ENCODE measurements at regions not wholly inside any gene's neighbourhood (a gene's known extent, or its start where the extent isn't known, plus 50 kb on each side); places are given as distances from the start of the nearest gene placed in this dataset.

- Histone ChIP-seq H3K27ac (ENCODE audit: low read length) (no peak overlapping the region), H3K9ac (ENCODE audit: low read length) (no peak overlapping the region), H2AFZ (ENCODE audit: low read length) (no peak overlapping the region), H3K79me2 (ENCODE audit: low read length) (no peaks in the 10 kb centered on the region), H3K4me1 (ENCODE audit: low read length) (no peaks in the 10 kb centered on the region), H3K4me3 (ENCODE audit: low read length) (no peak overlapping the region), H3K9me3 (ENCODE audit: low read length) (no peaks in the 10 kb centered on the region), H3K9me2 (replicated peaks; ENCODE audit: insufficient read depth, low read length) (no peaks in the 10 kb centered on the region), H3K36me3 (ENCODE audit: insufficient read depth, low read length) (no peaks in the 10 kb centered on the region), H3K4me2 (ENCODE audit: low read depth, low read length, poor library complexity, severe bottlenecking) (no peak overlapping the region), H3K27me3 (ENCODE audit: low read length) (no peaks in the 10 kb centered on the region), H4K20me1 (ENCODE audit: insufficient read depth, low read depth, low read length) (no peaks in the 10 kb centered on the region)
- no peak for DNase-seq
Observed at GRCh38 chr3:38987456-38987855, 64.3 kb downstream of the SCN11A start.

GRCh38 chr3:38986901-38987300 lies 64.8 kb downstream of the SCN11A start:
- no peak overlapping the region for H2AFZ ChIP-seq (ENCODE audit: low read length)
- no peaks in the 10 kb centered on the region for H3K4me1 ChIP-seq (ENCODE audit: low read length)
- no peaks in the 10 kb centered on the region for H3K79me2 ChIP-seq (ENCODE audit: low read length)
- no peak overlapping the region for H3K4me3 ChIP-seq (ENCODE audit: low read length)
- no peak for DNase-seq
- no peaks in the 10 kb centered on the region for H3K9me2 ChIP-seq (replicated peaks; ENCODE audit: insufficient read depth, low read length)
- no peaks in the 10 kb centered on the region for H3K9me3 ChIP-seq (ENCODE audit: low read length)
- no peaks in the 10 kb centered on the region for H4K20me1 ChIP-seq (ENCODE audit: insufficient read depth, low read depth, low read length)
- H3K4me2 ChIP-seq (ENCODE audit: low read depth, low read length, poor library complexity, severe bottlenecking) = no peak overlapping the region
- no peak overlapping the region for H3K27ac ChIP-seq (ENCODE audit: low read length)
- no peaks in the 10 kb centered on the region for H3K36me3 ChIP-seq (ENCODE audit: insufficient read depth, low read length)
- no peaks in the 10 kb centered on the region for H3K27me3 ChIP-seq (ENCODE audit: low read length)
- no peak overlapping the region for H3K9ac ChIP-seq (ENCODE audit: low read length)

DNA sequence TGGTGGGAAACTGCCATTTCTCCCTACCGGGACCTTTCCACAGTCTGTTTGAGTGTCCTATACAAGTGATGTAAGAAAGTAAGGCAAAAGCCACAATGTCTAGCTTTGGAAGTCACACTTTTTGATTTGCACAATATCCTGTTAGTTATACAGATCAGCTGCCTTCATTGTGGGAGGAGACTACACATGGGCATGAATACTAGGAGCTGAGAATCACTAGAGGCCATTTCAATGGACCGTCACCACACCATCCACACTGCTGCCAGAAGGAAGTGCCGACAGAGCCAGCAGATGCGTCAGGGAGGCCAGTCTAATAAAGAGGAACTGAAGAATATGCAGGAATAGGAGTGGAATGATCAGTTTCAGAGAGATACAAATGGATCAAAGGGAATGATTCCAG lies 65.8 kb downstream of the SCN11A start:
- no peaks in the 10 kb centered on the region for H3K4me1 ChIP-seq (ENCODE audit: low read length)
- no peak overlapping the region for H3K27ac ChIP-seq (ENCODE audit: low read length)
- H3K27me3 ChIP-seq (ENCODE audit: low read length) = no peaks in the 10 kb centered on the region
- no peak overlapping the region for H3K4me2 ChIP-seq (ENCODE audit: low read depth, low read length, poor library complexity, severe bottlenecking)
- H3K79me2 ChIP-seq (ENCODE audit: low read length) = no peaks in the 10 kb centered on the region
- DNase-seq = no peak
- H3K36me3 ChIP-seq (ENCODE audit: insufficient read depth, low read length) = no peaks in the 10 kb centered on the region
- no peaks in the 10 kb centered on the region for H3K9me2 ChIP-seq (replicated peaks; ENCODE audit: insufficient read depth, low read length)
- H2AFZ ChIP-seq (ENCODE audit: low read length) = no peak overlapping the region
- H3K9me3 ChIP-seq (ENCODE audit: low read length) = no peaks in the 10 kb centered on the region
- no peak overlapping the region for H3K4me3 ChIP-seq (ENCODE audit: low read length)
- no peaks in the 10 kb centered on the region for H4K20me1 ChIP-seq (ENCODE audit: insufficient read depth, low read depth, low read length)
- no peak overlapping the region for H3K9ac ChIP-seq (ENCODE audit: low read length)

DNA sequence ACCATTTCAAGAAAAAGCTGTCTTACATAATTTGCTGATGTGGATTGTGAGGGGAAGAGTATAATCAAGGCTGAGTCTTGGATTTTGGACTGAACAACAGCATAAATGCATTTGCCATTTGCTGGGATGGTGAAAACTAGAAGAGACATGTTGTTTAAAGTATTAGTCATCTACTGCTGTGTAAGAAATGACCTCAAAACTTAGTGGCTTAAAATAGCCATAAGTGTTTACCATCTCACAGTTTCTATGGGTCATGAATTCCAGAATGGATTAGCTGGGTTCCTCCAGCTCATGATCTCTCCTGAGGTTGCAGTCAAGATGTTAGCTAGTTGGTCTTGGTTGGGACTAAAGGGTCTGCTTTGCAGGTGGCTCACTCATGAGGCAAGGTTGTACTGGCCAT lies 66.2 kb downstream of the SCN11A start:
- Histone ChIP-seq H3K4me1 (ENCODE audit: low read length) (no peaks in the 10 kb centered on the region), H3K27ac (ENCODE audit: low read length) (no peak overlapping the region), H3K4me2 (ENCODE audit: low read depth, low read length, poor library complexity, severe bottlenecking) (no peak overlapping the region), H3K9ac (ENCODE audit: low read length) (no peak overlapping the region), H3K9me3 (ENCODE audit: low read length) (no peaks in the 10 kb centered on the region), H3K36me3 (ENCODE audit: insufficient read depth, low read length) (no peaks in the 10 kb centered on the region), H3K79me2 (ENCODE audit: low read length) (no peaks in the 10 kb centered on the region), H3K27me3 (ENCODE audit: low read length) (no peaks in the 10 kb centered on the region), H3K4me3 (ENCODE audit: low read length) (no peak overlapping the region), H2AFZ (ENCODE audit: low read length) (no peak overlapping the region), H4K20me1 (ENCODE audit: insufficient read depth, low read depth, low read length) (no peaks in the 10 kb centered on the region), H3K9me2 (replicated peaks; ENCODE audit: insufficient read depth, low read length) (no peaks in the 10 kb centered on the region)
- DNase-seq = no peak

DNA sequence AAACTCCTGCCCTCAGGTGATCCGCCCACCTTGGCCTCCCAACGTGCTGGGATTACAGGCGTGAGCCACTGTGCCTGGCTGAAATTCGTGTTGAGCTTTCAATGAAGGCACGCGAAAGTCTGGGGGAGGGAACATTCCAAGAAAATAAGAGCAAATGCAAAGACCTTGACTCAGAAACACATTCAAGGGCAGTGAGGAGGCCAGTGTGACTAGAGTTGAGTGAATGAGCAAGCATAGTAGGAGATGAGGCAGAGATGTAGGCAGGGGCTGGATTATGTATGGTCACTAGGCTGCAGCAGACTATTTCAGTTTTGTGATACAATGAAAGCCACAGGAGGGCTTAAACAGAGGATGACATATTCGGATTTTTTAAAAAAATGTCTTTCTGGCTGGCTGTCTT lies 67.0 kb downstream of the SCN11A start:
- DNase-seq = no peak
- Histone ChIP-seq H3K4me2 (ENCODE audit: low read depth, low read length, poor library complexity, severe bottlenecking) (no peak overlapping the region), H2AFZ (ENCODE audit: low read length) (no peak overlapping the region)

DNA sequence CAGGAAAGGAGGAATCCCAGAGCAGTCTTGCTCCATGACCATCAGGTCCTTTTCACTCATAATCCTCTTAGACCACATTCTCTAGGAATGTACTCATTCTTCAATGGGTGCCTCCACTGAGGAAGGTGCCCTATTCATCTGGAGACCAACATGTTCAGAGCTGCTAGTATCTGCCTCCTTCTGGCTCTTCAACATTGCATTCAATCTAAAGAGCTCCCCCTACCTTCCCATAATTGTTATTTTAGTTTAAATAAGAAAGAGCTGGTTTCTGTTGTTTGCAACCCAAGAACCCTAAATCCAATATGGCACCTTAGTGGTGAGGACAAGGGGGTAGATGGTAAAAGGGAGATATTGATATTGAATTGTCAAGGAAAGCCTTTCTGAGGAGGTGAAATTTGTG lies 67.6 kb downstream of the SCN11A start:
- no peak for DNase-seq
- no peaks in the 10 kb centered on the region for H4K20me1 ChIP-seq (ENCODE audit: insufficient read depth, low read depth, low read length)
- H3K9ac ChIP-seq (ENCODE audit: low read length) = no peak overlapping the region
- no peak overlapping the region for H3K4me3 ChIP-seq (ENCODE audit: low read length)
- H2AFZ ChIP-seq (ENCODE audit: low read length) = no peak overlapping the region
- no peaks in the 10 kb centered on the region for H3K27me3 ChIP-seq (ENCODE audit: low read length)
- no peak overlapping the region for H3K4me2 ChIP-seq (ENCODE audit: low read depth, low read length, poor library complexity, severe bottlenecking)
- H3K4me1 ChIP-seq (ENCODE audit: low read length) = no peaks in the 10 kb centered on the region
- H3K9me2 ChIP-seq (replicated peaks; ENCODE audit: insufficient read depth, low read length) = no peaks in the 10 kb centered on the region
- no peaks in the 10 kb centered on the region for H3K36me3 ChIP-seq (ENCODE audit: insufficient read depth, low read length)
- no peaks in the 10 kb centered on the region for H3K9me3 ChIP-seq (ENCODE audit: low read length)
- H3K79me2 ChIP-seq (ENCODE audit: low read length) = no peaks in the 10 kb centered on the region
- H3K27ac ChIP-seq (ENCODE audit: low read length) = no peak overlapping the region

More for the DNA sequence above, 67.0 kb downstream of the SCN11A start:
- H4K20me1 ChIP-seq (ENCODE audit: insufficient read depth, low read depth, low read length) = no peaks in the 10 kb centered on the region
- no peak overlapping the region for H3K9ac ChIP-seq (ENCODE audit: low read length)
- no peaks in the 10 kb centered on the region for H3K4me1 ChIP-seq (ENCODE audit: low read length)
- no peaks in the 10 kb centered on the region for H3K79me2 ChIP-seq (ENCODE audit: low read length)
- no peaks in the 10 kb centered on the region for H3K9me3 ChIP-seq (ENCODE audit: low read length)
- H3K36me3 ChIP-seq (ENCODE audit: insufficient read depth, low read length) = no peaks in the 10 kb centered on the region
- H3K27ac ChIP-seq (ENCODE audit: low read length) = no peak overlapping the region
- H3K9me2 ChIP-seq (replicated peaks; ENCODE audit: insufficient read depth, low read length) = no peaks in the 10 kb centered on the region
- H3K27me3 ChIP-seq (ENCODE audit: low read length) = no peaks in the 10 kb centered on the region
- H3K4me3 ChIP-seq (ENCODE audit: low read length) = no peak overlapping the region

DNA sequence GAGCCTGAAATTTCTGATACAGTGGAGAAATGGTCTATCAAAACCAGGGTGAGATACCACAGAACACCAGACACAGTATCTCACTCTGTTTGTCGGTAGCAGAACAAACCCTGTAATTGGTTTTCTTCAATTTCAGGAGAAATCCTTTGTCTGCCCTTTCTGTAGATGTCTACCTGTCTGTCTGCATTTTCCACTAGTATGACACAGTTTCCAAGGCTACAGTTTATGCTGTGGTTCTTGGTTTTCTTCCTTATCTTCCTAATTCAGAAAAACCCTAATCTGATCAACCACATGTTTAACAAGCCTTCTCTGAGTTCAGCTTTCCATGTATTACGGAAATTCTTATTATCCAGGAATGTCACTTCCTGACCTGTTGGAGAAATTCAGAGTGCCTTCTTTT lies 70.8 kb downstream of the SCN11A start:
- no peaks in the 10 kb centered on the region for H3K9me3 ChIP-seq (ENCODE audit: low read length)
- H3K27ac ChIP-seq (ENCODE audit: low read length) = no peak overlapping the region
- H3K9me2 ChIP-seq (replicated peaks; ENCODE audit: insufficient read depth, low read length) = no peaks in the 10 kb centered on the region
- H2AFZ ChIP-seq (ENCODE audit: low read length) = no peak overlapping the region
- no peaks in the 10 kb centered on the region for H3K27me3 ChIP-seq (ENCODE audit: low read length)
- H3K4me2 ChIP-seq (ENCODE audit: low read depth, low read length, poor library complexity, severe bottlenecking) = no peak overlapping the region
- H3K4me1 ChIP-seq (ENCODE audit: low read length) = no peaks in the 10 kb centered on the region
- DNase-seq = no peak
- no peaks in the 10 kb centered on the region for H3K79me2 ChIP-seq (ENCODE audit: low read length)
- H3K4me3 ChIP-seq (ENCODE audit: low read length) = no peak overlapping the region
- H4K20me1 ChIP-seq (ENCODE audit: insufficient read depth, low read depth, low read length) = no peaks in the 10 kb centered on the region
- no peaks in the 10 kb centered on the region for H3K36me3 ChIP-seq (ENCODE audit: insufficient read depth, low read length)
- no peak overlapping the region for H3K9ac ChIP-seq (ENCODE audit: low read length)

GRCh38 chr3:38978729-38979128 lies 73.0 kb downstream of the SCN11A start:
- Histone ChIP-seq H3K9me3 (ENCODE audit: low read length) (no peaks in the 10 kb centered on the region), H2AFZ (ENCODE audit: low read length) (no peak overlapping the region), H3K9ac (ENCODE audit: low read length) (no peak overlapping the region), H3K27ac (ENCODE audit: low read length) (no peak overlapping the region), H3K4me3 (ENCODE audit: low read length) (no peak overlapping the region), H3K79me2 (ENCODE audit: low read length) (no peaks in the 10 kb centered on the region), H3K4me1 (ENCODE audit: low read length) (no peaks in the 10 kb centered on the region), H4K20me1 (ENCODE audit: insufficient read depth, low read depth, low read length) (no peaks in the 10 kb centered on the region), H3K4me2 (ENCODE audit: low read depth, low read length, poor library complexity, severe bottlenecking) (no peak overlapping the region), H3K36me3 (ENCODE audit: insufficient read depth, low read length) (no peaks in the 10 kb centered on the region), H3K9me2 (replicated peaks; ENCODE audit: insufficient read depth, low read length) (no peaks in the 10 kb centered on the region), H3K27me3 (ENCODE audit: low read length) (no peaks in the 10 kb centered on the region)
- no peak for DNase-seq

All from Karpas-422 (cell line).